AG08395 (cell line): ENCODE measurements at regions not wholly inside any gene's neighbourhood (a gene's known extent, or its start where the extent isn't known, plus 50 kb on each side); places are given as distances from the start of the nearest gene placed in this dataset.

Source experiments
- DNase-seq: peaks from one replicate; pipeline ENCODE4 v3.0.0; 2012; ENCODE audit warnings: mixed read lengths, low spot score

GRCh38 chr3:177744873-177745606 lies 547.8 kb upstream of the TBL1XR1 start:
- no peak for DNase-seq

GRCh38 chr3:177745607-177746005 lies 548.3 kb upstream of the TBL1XR1 start:
- no peak for DNase-seq

- no peak for DNase-seq
Measured at GRCh38 chr3:177746337-177746933, 549.2 kb upstream of the TBL1XR1 start.

- DNase-seq: no peak
Measured at GRCh38 chr3:177749836-177750235, 552.6 kb upstream of the TBL1XR1 start.

- DNase-seq: no peak
Measured at GRCh38 chr3:177750436-177750835, 553.2 kb upstream of the TBL1XR1 start.

- no peak for DNase-seq
Measured at GRCh38 chr3:177751770-177752169, 554.5 kb upstream of the TBL1XR1 start.

GRCh38 chr3:177752831-177753230 lies 555.5 kb upstream of the TBL1XR1 start:
- no peak for DNase-seq

GRCh38 chr3:177753451-177754155 lies 556.3 kb upstream of the TBL1XR1 start:
- DNase-seq: peak; percentile 59

GRCh38 chr3:177754508-177754921 lies 557.2 kb upstream of the TBL1XR1 start:
- no peak for DNase-seq

- no peak for DNase-seq
Measured at GRCh38 chr3:177758126-177758525, 560.8 kb upstream of the TBL1XR1 start.

GRCh38 chr3:177760803-177761202 lies 563.5 kb upstream of the TBL1XR1 start:
- DNase-seq: peak; percentile 21

GRCh38 chr3:177764377-177764912 lies 567.2 kb upstream of the TBL1XR1 start:
- DNase-seq: peak; percentile 9

- no peak for DNase-seq
Measured at GRCh38 chr3:177764933-177765332, 567.7 kb upstream of the TBL1XR1 start.

GRCh38 chr3:177770383-177771230 lies 573.3 kb upstream of the TBL1XR1 start:
- DNase-seq: peak; percentile 19

GRCh38 chr3:177771780-177772179 lies 574.5 kb upstream of the TBL1XR1 start:
- no peak for DNase-seq

- no peak for DNase-seq
Measured at GRCh38 chr3:177772908-177773557, 575.8 kb upstream of the TBL1XR1 start.

- no peak for DNase-seq
Measured at GRCh38 chr3:177773717-177774116, 576.4 kb upstream of the TBL1XR1 start.

GRCh38 chr3:177776661-177777101 lies 579.4 kb upstream of the TBL1XR1 start:
- peak; percentile 24 for DNase-seq

GRCh38 chr3:177777699-177778098 lies 580.4 kb upstream of the TBL1XR1 start:
- DNase-seq: peak; percentile 19

- no peak for DNase-seq
Measured at GRCh38 chr3:177778633-177779032, 581.4 kb upstream of the TBL1XR1 start.

GRCh38 chr3:177781686-177782161 lies 584.4 kb upstream of the TBL1XR1 start:
- DNase-seq: peak; percentile 53
